PC-3 (cell line): ENCODE measurements at regions not wholly inside any gene's neighbourhood (a gene's known extent, or its start where the extent isn't known, plus 50 kb on each side); places are given as distances from the start of the nearest gene placed in this dataset.

Source experiments
- ATAC-seq: fragments of 200-7000 bp; cut with Tn5 transposase; 2 replicates; pipeline ENCODE4 v1.9.1; 2020; ENCODE audit warnings: mild to moderate bottlenecking, moderate library complexity
- BruUV-seq: library from RNA; stranded (reverse); fragments of 400-500 nt; replicated peaks from 2 replicates; lab custom pipeline; 2021; lab: Mats Ljungman, UMichigan
- CTCF ChIA-PET: fragments of 300-600 bp; sonication (Branson Sonifier 250); formaldehyde crosslinking; loops from one replicate; lab custom pipeline; 2022; ENCODE audit warnings: antibody characterized with exemption; lab: Charles Lee
- POLR2A ChIA-PET: fragments of 300-600 bp; sonication (Branson Sonifier 250); formaldehyde crosslinking; loops from one replicate; lab custom pipeline; 2022; ENCODE audit warnings: antibody characterized with exemption; ENCODE audit not compliant: unreplicated experiment; lab: Charles Lee
- DNase-seq: peaks from one replicate; pipeline ENCODE4 v3.0.0-alpha.2; 2015
- H2AFZ ChIP-seq: fragments of 300-600 bp; sonication (generic); 2 replicates; pipeline ENCODE4 v1.6.0; 2016; ENCODE audit warnings: antibody characterized with exemption, low read length
- H3F3A ChIP-seq: fragments of 300-600 bp; sonication (generic); one replicate; pipeline ENCODE4 v1.6.0; 2017; ENCODE audit warnings: antibody characterized with exemption, low read length, control low read depth, mild to moderate bottlenecking; ENCODE audit not compliant: unreplicated experiment
- H3K27ac ChIP-seq: fragments of 300-600 bp; sonication (generic); 2 replicates; pipeline ENCODE4 v1.5.1; 2016; ENCODE audit warnings: mild to moderate bottlenecking, low read length
- H3K27me3 ChIP-seq: fragments of 300-600 bp; sonication (generic); 2 replicates; pipeline ENCODE4 v1.6.1; 2016; ENCODE audit warnings: low read length, mixed read lengths
- H3K36me3 ChIP-seq: fragments of 300-600 bp; sonication (generic); 2 replicates; pipeline ENCODE4 v1.6.1; 2016; ENCODE audit warnings: low read depth, mixed run types, low read length, mixed read lengths
- H3K4me1 ChIP-seq: fragments of 300-600 bp; sonication (generic); 2 replicates; pipeline ENCODE4 v1.5.1; 2016; ENCODE audit warnings: low read length; ENCODE audit not compliant: insufficient read depth
- H3K4me2 ChIP-seq: fragments of 300-600 bp; sonication (generic); 2 replicates; pipeline ENCODE4 v1.6.0; 2016; ENCODE audit warnings: low read length
- H3K4me3 ChIP-seq: fragments of 300-600 bp; sonication (generic); 2 replicates; pipeline ENCODE4 v1.5.1; 2016; ENCODE audit warnings: mild to moderate bottlenecking, low read length, mixed read lengths
- H3K79me2 ChIP-seq: fragments of 300-600 bp; sonication (generic); 2 replicates; pipeline ENCODE4 v1.6.1; 2017; ENCODE audit warnings: low read length, mixed read lengths
- H3K9ac ChIP-seq: fragments of 300-600 bp; sonication (generic); 2 replicates; pipeline ENCODE4 v1.6.0; 2016; ENCODE audit warnings: mild to moderate bottlenecking, low read length
- H3K9me2 ChIP-seq: fragments of 300-600 bp; sonication (generic); replicated peaks from 2 replicates; pipeline ENCODE4 v1.6.1; 2016; ENCODE audit warnings: mixed run types, low read length, mixed read lengths
- H3K9me3 ChIP-seq: fragments of 300-600 bp; sonication (generic); 2 replicates; pipeline ENCODE4 v1.6.1; 2016; ENCODE audit warnings: low read length, mixed read lengths
- H4K20me1 ChIP-seq: fragments of 300-600 bp; sonication (generic); 2 replicates; pipeline ENCODE4 v1.6.1; 2016; ENCODE audit warnings: low read length, mixed read lengths
- CTCF ChIP-seq: fragments of 300-600 bp; sonication (generic); conservative IDR thresholded peaks from 2 replicates; pipeline ENCODE4 v1.5.1; 2017; ENCODE audit warnings: antibody characterized with exemption, low read depth, mild to moderate bottlenecking, low read length
- EZH2 ChIP-seq: fragments of 300-600 bp; sonication (generic); IDR thresholded peaks from one replicate; pipeline ENCODE4 v1.6.1; 2017; ENCODE audit warnings: antibody characterized with exemption, mild to moderate bottlenecking, low read length; ENCODE audit not compliant: unreplicated experiment
- EZH2phosphoT487 ChIP-seq: fragments of 300-600 bp; sonication (generic); IDR thresholded peaks from 2 replicates; pipeline ENCODE4 v1.6.1; 2018; ENCODE audit warnings: mild to moderate bottlenecking, antibody characterized with exemption, low read length, borderline replicate concordance
- intact Hi-C: fragments of 100-400 bp; cut with micrococcal nuclease; formaldehyde crosslinking; loops from 2 replicates; pipeline ENCODE4 v1.9.0; 2023

DNA sequence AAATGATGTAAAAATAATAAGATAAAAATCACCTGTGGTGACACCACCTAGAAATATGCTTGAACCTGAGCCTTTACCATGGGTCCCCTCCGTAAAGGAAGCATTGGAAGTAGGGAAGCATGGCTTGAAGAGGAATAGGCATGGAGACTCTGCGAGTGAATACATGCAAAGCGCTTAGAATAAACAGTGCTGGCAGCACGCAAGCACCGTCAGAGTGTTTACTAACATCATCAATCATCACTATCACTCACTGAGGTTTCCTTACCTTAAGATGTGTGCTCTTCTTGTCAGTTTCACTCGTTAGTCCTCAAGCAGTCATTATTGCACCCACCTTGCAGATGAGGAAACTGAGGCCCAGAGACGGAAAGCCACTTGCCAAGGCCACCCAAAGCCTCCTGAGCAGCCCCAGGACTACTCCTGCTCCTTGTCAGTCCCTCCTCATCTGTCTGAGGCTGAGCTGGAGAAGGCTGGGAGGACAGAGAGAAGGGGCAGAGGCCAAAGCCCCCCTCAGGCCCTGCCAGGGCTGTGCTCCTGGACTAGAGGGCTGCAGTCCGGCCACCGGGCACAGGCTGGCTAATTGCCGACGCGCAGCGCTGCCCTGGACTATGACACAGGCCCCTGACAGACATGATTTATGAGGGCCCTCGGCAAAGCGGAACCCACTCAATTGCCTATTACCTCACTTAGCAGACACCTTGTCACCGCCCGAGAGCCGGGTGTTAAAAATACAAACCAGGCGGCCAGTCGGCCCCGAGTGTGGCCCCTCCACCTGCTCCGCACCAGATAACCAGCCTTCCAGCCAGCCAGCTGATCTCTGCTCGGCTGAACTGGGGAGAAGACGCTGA is 168.9 kb downstream of the MN1 start:
- Histone ChIP-seq H3K4me1 (no peaks in the 10 kb centered on the region), H3K27ac (no peak overlapping the region), H3K79me2 (no peaks in the 10 kb centered on the region), H2AFZ (no peak overlapping the region), H3K9ac (no peak overlapping the region), H4K20me1 (no peaks in the 10 kb centered on the region), H3K27me3 (no peaks in the 10 kb centered on the region), H3K9me3 (no peaks in the 10 kb centered on the region), H3K4me2 (no peak overlapping the region), H3K36me3 (no peaks in the 10 kb centered on the region), H3K4me3 (no peak overlapping the region), H3F3A (no peaks in the 10 kb centered on the region), H3K9me2 (no peaks in the 10 kb centered on the region)
- ChIA-PET CTCF (no interaction called here), POLR2A (no interaction called here)
- intact Hi-C loops = no loop called here
- ATAC-seq (no peak), DNase-seq (no peak)
- no peak for TF ChIP-seq CTCF
- TF ChIP-seq EZH2phosphoT487 = no peak
- TF ChIP-seq EZH2 = no peak
- BruUV-seq = no TSS peak

DNA sequence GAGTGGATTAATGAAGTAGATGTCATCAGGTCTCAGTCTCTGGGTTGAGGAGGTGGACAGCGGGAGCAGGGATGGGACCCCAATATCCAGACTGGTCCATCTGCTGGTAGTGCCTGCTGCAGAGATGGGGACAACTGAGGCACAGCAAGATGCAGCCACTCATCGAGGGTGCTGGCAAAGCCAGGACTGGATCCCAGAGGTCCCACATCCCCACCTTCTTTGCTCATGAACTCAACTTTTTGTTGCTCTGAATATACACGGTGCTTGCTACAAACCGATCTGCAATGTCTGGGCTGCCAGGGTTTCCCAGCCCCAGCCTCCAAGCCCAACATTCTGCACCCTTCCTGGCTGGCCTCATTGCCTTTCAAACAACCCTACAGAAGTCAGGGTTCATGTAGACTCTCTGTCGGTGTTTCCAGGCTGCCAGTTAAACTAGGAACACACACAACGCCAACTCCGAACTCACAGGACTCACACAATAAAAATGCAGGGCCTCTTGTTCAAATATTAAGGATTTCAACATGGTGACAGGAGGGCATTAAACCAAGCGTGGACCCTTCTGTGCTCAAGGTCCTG is 168.2 kb downstream of the MN1 start:
- no peaks in the 10 kb centered on the region for H3K9me3 ChIP-seq
- no peak for TF ChIP-seq EZH2
- DNase-seq = no peak
- no peaks in the 10 kb centered on the region for H4K20me1 ChIP-seq
- H3K4me2 ChIP-seq = no peak overlapping the region
- H3K4me3 ChIP-seq = no peak overlapping the region
- CTCF ChIA-PET = no interaction called here
- no peaks in the 10 kb centered on the region for H3K27me3 ChIP-seq
- H3K9ac ChIP-seq = no peak overlapping the region
- intact Hi-C loops = no loop called here
- H3F3A ChIP-seq = no peaks in the 10 kb centered on the region
- H3K79me2 ChIP-seq = no peaks in the 10 kb centered on the region
- ATAC-seq = no peak
- H3K27ac ChIP-seq = no peak overlapping the region
- H3K4me1 ChIP-seq = no peaks in the 10 kb centered on the region
- BruUV-seq = no TSS peak
- H3K9me2 ChIP-seq = no peaks in the 10 kb centered on the region
- POLR2A ChIA-PET = no interaction called here
- no peaks in the 10 kb centered on the region for H3K36me3 ChIP-seq
- H2AFZ ChIP-seq = no peak overlapping the region

GRCh38 chr22:27634043-27634740 is 167.4 kb downstream of the MN1 start:
- H3K79me2 ChIP-seq = no peaks in the 10 kb centered on the region
- H2AFZ ChIP-seq = no peak overlapping the region
- H4K20me1 ChIP-seq = no peaks in the 10 kb centered on the region
- intact Hi-C loops = no loop called here
- no peaks in the 10 kb centered on the region for H3K27me3 ChIP-seq
- no peaks in the 10 kb centered on the region for H3K36me3 ChIP-seq
- POLR2A ChIA-PET = no interaction called here
- no peaks in the 10 kb centered on the region for H3F3A ChIP-seq
- H3K4me2 ChIP-seq = no peak overlapping the region
- BruUV-seq = no TSS peak
- no peaks in the 10 kb centered on the region for H3K4me1 ChIP-seq
- H3K9me2 ChIP-seq = no peaks in the 10 kb centered on the region
- no peak overlapping the region for H3K9ac ChIP-seq
- TF ChIP-seq EZH2phosphoT487 = no peak
- no peak for TF ChIP-seq CTCF
- no peak for TF ChIP-seq EZH2
- no peak overlapping the region for H3K27ac ChIP-seq
- DNase-seq = no peak
- CTCF ChIA-PET = no interaction called here
- no peaks in the 10 kb centered on the region for H3K9me3 ChIP-seq
- no peak overlapping the region for H3K4me3 ChIP-seq
- no peak for ATAC-seq
